GM12873 (cell line): ENCODE measurements at regions not wholly inside any gene's neighbourhood (a gene's known extent, or its start where the extent isn't known, plus 50 kb on each side); places are given as distances from the start of the nearest gene placed in this dataset.

ENCODE experiments used
- TF ChIP-seq, protein P1 (sequence below): IDR thresholded peaks from 2 replicates; pipeline ENCODE4 v1.5.1; 2012; ENCODE audit warnings: low read depth, mild to moderate bottlenecking, moderate library complexity, low read length, control low read depth; ENCODE audit not compliant: insufficient read depth; ENCODE audit errors: missing control alignments

DNA sequence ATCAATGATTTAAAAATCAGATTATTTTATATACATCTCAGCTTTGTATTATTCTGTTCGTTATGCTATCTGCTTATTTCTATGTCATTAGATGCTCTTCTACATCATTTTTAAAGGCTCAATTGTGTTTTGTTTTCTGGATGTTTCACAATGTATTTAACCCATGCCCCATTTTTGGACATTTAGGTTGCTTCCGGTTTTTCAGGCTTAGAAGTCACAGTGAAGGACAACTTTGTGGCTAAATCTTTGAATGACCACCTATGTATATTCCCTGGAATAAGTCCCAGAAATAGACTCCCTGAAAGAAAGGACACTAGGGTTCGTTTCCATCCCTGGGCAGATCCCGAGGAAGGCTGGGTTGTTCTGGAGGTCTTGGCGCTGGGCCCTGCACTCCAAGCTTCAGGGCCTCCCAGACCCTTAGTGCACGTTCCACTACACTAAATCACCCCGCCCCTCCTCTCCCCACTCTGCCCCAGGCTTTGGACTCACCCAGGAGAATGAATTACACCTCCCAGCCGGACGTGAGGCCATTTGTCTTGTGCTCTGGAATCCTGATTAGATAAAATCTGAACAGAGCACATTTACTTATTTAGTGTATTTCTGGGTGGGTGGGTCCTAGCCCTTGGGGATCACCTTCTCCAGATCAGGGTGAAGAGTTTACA, 188.2 kb downstream of the ZFP36L2 start:
- TF ChIP-seq, protein P1, sequence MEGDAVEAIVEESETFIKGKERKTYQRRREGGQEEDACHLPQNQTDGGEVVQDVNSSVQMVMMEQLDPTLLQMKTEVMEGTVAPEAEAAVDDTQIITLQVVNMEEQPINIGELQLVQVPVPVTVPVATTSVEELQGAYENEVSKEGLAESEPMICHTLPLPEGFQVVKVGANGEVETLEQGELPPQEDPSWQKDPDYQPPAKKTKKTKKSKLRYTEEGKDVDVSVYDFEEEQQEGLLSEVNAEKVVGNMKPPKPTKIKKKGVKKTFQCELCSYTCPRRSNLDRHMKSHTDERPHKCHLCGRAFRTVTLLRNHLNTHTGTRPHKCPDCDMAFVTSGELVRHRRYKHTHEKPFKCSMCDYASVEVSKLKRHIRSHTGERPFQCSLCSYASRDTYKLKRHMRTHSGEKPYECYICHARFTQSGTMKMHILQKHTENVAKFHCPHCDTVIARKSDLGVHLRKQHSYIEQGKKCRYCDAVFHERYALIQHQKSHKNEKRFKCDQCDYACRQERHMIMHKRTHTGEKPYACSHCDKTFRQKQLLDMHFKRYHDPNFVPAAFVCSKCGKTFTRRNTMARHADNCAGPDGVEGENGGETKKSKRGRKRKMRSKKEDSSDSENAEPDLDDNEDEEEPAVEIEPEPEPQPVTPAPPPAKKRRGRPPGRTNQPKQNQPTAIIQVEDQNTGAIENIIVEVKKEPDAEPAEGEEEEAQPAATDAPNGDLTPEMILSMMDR, result no peak

DNA sequence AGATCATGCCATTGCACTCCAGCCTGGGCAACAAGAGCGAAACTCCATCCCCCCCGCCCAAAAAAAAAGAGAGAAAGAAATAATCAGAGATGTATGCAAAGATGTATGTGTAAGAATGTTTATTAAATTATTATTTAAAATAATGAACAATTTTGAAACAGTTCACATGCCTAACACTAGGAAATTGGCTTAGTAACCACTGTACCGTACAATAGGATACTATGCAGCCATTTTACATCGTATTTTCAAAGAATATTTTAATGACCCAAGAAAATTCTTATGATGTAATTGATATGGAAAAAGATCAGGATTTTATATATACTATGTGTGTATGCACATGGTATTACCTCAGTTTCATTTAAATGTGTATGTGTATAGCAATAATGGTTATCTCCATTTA, 190.5 kb downstream of the ZFP36L2 start:
- TF ChIP-seq, protein P1, result no peak

DNA sequence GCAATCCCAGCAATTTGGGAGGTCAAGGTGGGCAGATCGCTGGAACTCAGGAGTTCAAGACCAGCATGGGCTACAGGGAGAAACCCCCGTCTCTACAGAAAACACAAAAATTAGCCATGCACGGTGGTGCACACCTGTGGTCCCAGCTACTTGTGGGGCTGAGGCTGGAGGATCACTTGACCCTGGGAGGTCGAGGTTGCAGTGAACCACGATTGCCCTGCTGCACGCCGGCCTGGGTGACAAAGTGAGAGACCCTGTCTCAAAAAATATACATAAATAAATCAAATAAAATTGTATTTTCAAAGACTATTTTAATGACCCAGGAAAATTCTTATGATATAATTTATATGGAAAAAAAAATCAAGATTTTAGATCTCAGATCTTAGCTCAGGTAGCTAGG, 191.5 kb downstream of the ZFP36L2 start:
- TF ChIP-seq, protein P1, result no peak

DNA sequence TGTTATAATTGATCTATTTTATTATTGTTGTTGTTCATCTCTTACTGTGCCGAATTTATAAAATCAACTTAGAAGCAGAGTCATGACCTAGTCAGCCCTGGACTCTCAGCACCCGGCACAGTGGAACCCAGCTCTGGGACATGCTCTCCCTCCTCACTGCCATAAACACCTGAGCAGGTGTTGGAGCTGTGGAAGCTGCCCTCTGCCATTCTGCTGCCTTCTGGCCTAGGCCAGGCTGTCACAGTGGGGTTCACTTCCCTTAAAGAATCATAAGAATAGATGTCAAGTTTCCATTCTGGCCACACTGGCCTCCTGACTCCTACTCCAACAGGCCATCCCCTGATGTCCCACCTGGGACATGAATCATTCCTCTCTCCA, 192.2 kb downstream of the ZFP36L2 start:
- TF ChIP-seq, protein P1, result no peak

DNA sequence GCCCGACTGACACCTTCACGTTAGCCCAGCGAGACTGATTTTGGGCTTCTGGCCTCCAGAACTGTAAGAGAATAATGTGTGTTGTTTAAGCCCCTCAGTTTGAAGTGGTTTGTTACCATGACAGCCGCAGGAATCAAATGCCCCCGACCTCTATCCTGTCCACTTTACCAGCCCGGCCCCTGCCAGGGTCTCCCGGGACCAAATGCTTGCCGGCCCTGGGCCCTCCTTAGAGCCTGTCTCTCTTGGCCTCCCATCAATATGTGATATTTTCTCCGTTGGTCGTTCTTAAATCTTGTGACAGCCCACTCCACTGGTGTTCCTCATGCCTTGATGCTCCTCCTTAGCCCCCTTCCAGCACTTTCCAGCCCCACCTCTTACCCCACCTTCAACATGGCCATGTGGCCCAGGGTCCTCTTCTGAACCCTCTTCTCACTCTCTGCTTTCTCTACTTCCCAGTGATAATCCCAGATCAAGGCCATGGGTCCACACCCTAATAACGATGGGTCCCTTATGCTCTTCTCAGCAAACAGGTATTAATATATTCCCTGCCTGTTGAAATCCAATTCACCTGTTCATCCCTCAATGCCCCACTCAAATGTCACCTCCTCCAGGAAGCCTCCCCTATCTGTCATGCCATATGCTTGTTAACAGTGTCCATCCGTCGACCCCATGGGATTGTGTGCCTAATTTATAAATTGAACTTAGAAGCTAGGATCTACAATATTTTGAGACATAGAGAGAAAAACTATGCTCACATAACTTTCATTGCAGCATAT, 192.8 kb downstream of the ZFP36L2 start:
- TF ChIP-seq, protein P1, result no peak

DNA sequence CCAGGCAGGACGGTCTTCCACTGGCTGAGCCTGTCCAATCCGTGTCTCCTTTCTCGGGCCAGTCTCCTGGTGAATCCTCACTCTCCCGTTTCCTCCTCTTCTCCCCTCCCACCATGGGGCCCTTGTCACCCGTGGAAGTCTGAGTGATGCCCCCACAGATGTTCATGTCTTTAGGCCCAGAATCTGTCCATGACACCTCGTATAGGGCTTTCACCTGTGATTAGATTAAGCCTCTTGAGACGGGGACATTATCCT, 193.5 kb downstream of the ZFP36L2 start:
- TF ChIP-seq, protein P1, result no peak

DNA sequence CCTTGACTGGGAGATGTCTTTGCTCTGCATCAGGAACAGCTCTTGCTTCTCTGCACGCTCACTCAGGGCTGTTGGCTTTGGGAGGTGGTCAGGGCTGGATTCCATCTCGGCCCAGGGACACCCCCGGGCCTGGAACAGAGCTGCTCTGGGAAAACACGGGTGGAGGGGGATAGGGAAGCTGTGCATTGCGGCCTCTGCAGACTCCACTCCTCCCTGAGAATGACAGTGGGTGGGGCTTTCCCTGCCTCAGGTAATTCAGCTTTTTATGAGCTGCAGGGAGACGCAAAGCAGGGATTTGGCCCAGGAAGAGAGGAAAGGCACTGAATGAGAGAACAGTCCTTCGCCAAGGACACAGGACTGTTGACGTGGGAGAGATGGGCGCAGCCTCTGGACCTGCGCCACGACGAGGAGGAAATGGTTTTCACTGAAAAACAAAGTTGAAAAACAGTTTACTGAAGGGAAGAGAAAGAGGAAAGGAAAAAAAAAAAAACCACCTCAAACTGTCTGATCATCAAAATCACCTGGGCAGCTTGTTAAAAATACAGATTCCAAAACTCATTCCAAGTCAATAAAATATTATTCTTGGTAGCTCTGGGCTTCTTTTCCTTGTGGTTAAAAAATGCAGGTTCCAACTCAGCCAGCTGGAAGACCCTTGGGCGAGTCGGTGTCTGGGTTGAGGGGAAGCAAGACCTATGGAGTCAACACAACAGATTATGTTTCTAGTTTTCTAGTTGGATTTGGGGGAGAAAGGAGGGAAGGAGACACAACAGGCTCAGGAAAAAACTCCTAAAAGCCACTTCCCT, 194.0 kb downstream of the ZFP36L2 start:
- TF ChIP-seq, protein P1, result no peak
